Kidney (tissue), 13 donors: ENCODE measurements at regions not wholly inside any gene's neighbourhood (a gene's known extent, or its start where the extent isn't known, plus 50 kb on each side); places are given as distances from the start of the nearest gene placed in this dataset.

Source experiments
- DNase-seq, 5 donors: peaks; one replicate each; pipeline ENCODE4 v3.0.0-alpha.2; 2013 to 2020
- FAIRE-seq: peaks from 2 replicates; lab custom pipeline; 2012; peaks lifted over from hg19 to GRCh38; lab: Jason Lieb, UNC
- H3K27ac ChIP-seq, 2 donors: one replicate each; pipeline ENCODE4 v1.7.0; 2013; ENCODE audit warnings: low read depth in 2 of 2, low read length in 2 of 2, inconsistent platforms in 1 of 2
- H3K27me3 ChIP-seq: one replicate; pipeline ENCODE4 v1.7.1; 2013; ENCODE audit warnings: low read length, inconsistent platforms; ENCODE audit not compliant: control insufficient read depth, insufficient read depth
- H3K36me3 ChIP-seq, 3 donors: one replicate each; pipeline versions ENCODE4 v1.7.0 to v1.7.1; 2013; ENCODE audit warnings: low read length in 3 of 3, control low read depth in 1 of 3, inconsistent platforms in 1 of 3; ENCODE audit not compliant: insufficient read depth in 3 of 3, control insufficient read depth in 2 of 3
- H3K4me1 ChIP-seq, 3 donors: one replicate each; pipeline versions ENCODE4 v1.7.0 to v1.7.1; 2013; ENCODE audit warnings: low read length in 3 of 3, inconsistent platforms in 1 of 3, low read depth in 1 of 3; ENCODE audit not compliant: control insufficient read depth in 2 of 3, insufficient read depth in 2 of 3
- H3K4me3 ChIP-seq, 3 donors: one replicate each; pipeline versions ENCODE4 v1.7.0 to v1.8.1; 2013; ENCODE audit warnings: low read length in 3 of 3, control low read depth in 1 of 3, inconsistent platforms in 1 of 3
- H3K9ac ChIP-seq, 3 donors: one replicate each; pipeline versions ENCODE4 v1.7.0 to v1.7.1; 2013; ENCODE audit warnings: low read length in 3 of 3, control low read depth in 1 of 3, inconsistent platforms in 1 of 3
- H3K9me3 ChIP-seq, 3 donors: one replicate each; pipeline versions ENCODE4 v1.7.0 to v1.7.1; 2013; ENCODE audit warnings: low read length in 3 of 3, control low read depth in 1 of 3, inconsistent platforms in 1 of 3; ENCODE audit not compliant: control insufficient read depth in 2 of 3, insufficient read depth in 1 of 3
- intact Hi-C: fragments of 100-400 bp; cut with DNase I; formaldehyde crosslinking; loops from one replicate; pipeline ENCODE4 v1.11.1; 2022
- TF ChIP-seq, protein P1 (sequence below): IDR thresholded peaks from 3 replicates; pipeline ENCODE4 v1.5.1; 2012; ENCODE audit warnings: mild to moderate bottlenecking, moderate library complexity, borderline replicate concordance; ENCODE audit not compliant: insufficient read depth; ENCODE audit errors: extremely low read depth
- donor health status: control.
- donor health status: control.
- donor health status: control.
- donor health status: control.
- donor health status: control.
- donor health status: DM: yes; HTN: yes; CAD: no.
- donor health status: Normal renal cell carcinoma (clear cell type).

DNA sequence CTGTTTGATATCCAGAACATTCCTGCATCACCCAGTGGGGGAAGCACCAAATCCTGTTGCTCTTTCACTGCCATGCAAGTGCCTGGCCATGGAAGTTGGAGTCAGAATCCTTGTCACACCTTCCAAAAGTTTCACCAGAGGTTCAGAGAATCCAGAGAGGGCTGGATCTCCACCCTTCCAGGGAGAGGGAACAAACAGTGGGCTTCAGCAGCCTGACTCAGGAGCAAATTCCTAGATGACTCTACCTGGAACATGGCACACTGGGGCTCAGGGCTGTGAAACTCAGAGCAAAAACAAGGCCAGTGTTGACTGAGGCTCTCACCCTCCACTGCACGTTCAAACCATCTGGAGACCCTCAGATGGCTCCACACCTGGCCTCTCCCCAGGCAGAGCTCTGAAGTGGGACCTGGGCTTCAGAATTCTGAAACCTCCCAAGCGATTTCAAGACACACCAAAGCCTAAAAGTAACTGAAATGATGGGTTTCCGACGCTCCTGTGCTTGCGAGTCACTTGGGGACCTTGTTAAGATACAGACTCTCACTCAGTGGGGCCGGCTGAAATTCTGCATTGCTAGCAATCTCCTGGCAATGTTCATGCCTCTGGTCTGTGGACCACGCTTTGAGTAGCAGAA lies 205.9 kb downstream of the AUH start:
- Histone ChIP-seq H3K4me3 (no peak overlapping the region), H3K36me3 (no peaks in the 10 kb centered on the region), H3K9ac (no peak overlapping the region), H3K27ac (no peak overlapping the region), H3K4me1 (peaks cover 0 to 3% (median 0%) of the 10 kb centered on the region in 3 donors), H3K9me3 (no peaks in the 10 kb centered on the region), H3K27me3 (no peaks in the 10 kb centered on the region)
- intact Hi-C loops = no loop called here
- FAIRE-seq = no peak
- TF ChIP-seq, protein P1, sequence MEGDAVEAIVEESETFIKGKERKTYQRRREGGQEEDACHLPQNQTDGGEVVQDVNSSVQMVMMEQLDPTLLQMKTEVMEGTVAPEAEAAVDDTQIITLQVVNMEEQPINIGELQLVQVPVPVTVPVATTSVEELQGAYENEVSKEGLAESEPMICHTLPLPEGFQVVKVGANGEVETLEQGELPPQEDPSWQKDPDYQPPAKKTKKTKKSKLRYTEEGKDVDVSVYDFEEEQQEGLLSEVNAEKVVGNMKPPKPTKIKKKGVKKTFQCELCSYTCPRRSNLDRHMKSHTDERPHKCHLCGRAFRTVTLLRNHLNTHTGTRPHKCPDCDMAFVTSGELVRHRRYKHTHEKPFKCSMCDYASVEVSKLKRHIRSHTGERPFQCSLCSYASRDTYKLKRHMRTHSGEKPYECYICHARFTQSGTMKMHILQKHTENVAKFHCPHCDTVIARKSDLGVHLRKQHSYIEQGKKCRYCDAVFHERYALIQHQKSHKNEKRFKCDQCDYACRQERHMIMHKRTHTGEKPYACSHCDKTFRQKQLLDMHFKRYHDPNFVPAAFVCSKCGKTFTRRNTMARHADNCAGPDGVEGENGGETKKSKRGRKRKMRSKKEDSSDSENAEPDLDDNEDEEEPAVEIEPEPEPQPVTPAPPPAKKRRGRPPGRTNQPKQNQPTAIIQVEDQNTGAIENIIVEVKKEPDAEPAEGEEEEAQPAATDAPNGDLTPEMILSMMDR = no peak
- no peak for DNase-seq

DNA sequence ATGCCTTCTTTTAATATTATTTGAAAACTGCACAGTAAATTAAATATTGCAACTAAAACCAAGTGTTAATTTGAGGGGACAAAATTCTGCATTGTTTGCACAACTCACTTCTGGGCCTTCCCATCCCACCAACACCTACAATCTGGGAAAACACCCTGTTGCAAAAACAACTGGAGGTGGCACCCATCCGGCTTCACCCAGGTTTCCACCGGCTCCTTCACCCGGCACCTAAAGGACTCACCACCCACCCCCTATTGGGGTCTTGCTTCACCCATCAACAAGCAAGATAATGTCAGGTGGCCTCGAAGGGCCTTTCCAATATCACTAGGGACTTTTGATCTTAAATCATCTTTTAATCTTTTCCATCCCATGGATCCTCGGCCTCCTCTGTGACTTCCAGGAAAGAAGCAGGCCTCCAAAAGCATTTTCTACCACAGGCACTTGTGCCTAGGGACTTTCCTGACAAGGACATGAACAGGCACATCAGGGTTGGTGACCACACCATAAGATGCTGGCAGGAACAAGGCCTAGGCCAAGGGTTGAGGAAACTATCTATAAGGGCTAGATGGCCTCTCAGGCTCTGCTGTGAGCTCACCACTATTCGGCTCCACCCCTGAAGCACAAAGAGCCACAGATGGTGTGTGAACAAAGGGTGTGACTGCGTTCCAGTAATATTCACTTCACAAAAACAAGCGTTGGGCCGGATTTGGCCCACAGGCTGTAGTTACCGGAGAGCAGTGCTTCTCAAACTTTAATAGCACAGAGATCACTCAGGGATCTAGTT lies 205.1 kb downstream of the AUH start:
- no peak for FAIRE-seq
- H3K27ac ChIP-seq = no peak overlapping the region
- intact Hi-C loops = no loop called here

DNA sequence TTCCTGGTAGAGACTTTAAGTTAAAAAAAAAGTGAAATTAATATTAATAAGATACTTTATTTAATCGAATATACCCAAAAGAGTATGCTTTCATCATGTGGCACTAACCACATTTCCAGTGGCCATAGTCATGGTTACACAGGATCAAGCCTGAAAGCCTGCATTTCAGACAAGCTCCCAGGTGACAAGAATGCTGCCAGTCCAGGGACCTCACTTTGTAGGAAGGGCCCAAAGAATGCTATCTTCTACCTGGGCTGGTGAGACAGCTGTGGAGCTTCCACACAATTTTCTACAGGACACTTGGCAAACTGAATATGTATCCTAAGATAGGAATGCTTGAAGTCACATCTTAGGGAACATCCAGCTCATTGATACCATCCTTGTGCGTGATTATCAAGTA lies 203.8 kb downstream of the AUH start:
- Histone ChIP-seq H3K9me3 (no peaks in the 10 kb centered on the region), H3K9ac (no peak overlapping the region), H3K36me3 (no peaks in the 10 kb centered on the region), H3K27me3 (no peaks in the 10 kb centered on the region), H3K4me3 (no peak overlapping the region), H3K27ac (no peak overlapping the region), H3K4me1 (peaks cover 0 to 7% (median 0%) of the 10 kb centered on the region in 3 donors)
- intact Hi-C loops = no loop called here
- TF ChIP-seq, protein P1 = no peak
- DNase-seq (no peak), FAIRE-seq (no peak)

More for the DNA sequence above, 205.1 kb downstream of the AUH start:
- H3K9ac ChIP-seq = no peak overlapping the region
- no peak for DNase-seq
- TF ChIP-seq, protein P1 = no peak
- H3K4me1 ChIP-seq = peaks cover 0 to 3% (median 0%) of the 10 kb centered on the region in 3 donors
- no peak overlapping the region for H3K4me3 ChIP-seq
- H3K27me3 ChIP-seq = no peaks in the 10 kb centered on the region
- no peaks in the 10 kb centered on the region for H3K9me3 ChIP-seq
- H3K36me3 ChIP-seq = no peaks in the 10 kb centered on the region
